CD4-positive, alpha-beta T cell treated with Interleukin-2 at 100 ng/mL for 4 hours (primary cell): ENCODE measurements at regions not wholly inside any gene's neighbourhood (a gene's known extent, or its start where the extent isn't known, plus 50 kb on each side); places are given as distances from the start of the nearest gene placed in this dataset.
"Not testable (repeated sequence)": the region's sequence is repeated elsewhere in the genome, so short reads cannot be mapped to it uniquely, and the experiment has no call there.

ENCODE experiments used
- DNase-seq: peaks from one replicate; pipeline ENCODE4 v3.0.0-alpha.2; 2020; ENCODE audit warnings: low spot score

DNA sequence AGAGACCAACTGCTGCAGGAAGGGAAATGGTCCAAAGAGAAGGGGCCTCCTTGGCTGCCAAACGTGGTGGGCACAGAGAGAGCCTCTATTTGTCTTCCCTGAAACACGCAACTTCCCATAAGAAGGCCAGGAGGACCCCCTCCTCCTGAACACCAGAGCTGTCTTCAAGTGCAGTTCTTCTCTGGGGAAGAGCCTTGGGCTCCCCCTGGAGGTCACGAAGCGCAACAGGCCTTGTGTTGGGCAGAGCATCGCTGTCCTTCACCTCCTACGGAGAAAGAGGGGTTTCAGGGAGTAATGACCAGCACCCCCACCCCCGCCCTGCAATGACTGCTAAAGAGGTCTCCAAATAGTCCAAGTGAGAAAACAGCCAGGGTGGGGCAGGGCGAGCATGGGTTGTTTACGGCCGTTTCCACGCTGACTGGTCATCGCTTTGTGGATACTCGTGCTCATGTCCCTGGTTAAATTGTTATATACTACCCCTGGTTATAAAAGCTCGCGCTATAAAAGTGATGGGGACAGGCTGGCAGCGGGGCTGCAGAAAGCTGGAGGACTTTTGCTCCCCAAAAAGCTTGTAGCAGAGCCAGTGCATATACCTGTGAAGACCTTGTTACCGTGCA lies 397.5 kb upstream of the ATP10A start:
- peak; percentile 1 for DNase-seq

DNA sequence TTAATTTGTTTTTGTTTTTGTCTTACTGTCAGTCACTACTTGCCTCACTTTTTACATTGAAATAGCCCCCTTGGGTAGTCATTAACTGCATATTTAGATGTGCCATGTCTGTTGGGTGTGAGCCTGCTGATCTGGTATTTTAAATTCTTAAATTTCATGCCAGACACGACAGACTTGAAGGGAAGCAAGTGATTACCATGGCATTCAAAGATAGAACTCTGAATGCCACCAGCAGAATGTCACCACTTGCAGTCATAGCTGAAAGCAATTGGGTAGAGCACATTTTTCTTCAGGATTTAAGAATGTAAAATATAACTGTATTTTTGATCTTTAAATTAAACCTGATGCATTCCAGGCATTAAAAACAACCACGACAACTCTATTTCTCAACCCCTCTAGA lies 396.5 kb upstream of the ATP10A start:
- DNase-seq, result no peak

DNA sequence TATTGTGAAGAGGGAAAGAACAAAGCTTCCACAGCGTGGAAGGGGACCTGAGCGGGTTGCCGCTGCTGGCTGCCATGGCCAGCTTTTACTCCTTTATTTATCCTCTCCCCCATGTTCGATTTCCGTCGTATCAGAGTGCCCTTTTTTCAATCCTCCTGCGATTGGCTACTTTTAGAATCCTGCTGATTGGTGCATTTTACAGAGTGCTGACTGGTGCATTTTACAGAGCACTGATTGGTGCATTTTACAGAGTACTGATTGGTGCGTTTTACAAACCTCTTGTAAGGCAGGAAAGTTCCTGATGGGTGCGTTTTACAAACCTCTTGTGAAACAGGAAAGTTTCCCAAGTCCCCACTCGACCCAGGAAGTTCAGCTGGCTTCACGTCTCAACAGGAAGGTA lies 381.7 kb upstream of the ATP10A start:
- not testable (repeated sequence) for DNase-seq

DNA sequence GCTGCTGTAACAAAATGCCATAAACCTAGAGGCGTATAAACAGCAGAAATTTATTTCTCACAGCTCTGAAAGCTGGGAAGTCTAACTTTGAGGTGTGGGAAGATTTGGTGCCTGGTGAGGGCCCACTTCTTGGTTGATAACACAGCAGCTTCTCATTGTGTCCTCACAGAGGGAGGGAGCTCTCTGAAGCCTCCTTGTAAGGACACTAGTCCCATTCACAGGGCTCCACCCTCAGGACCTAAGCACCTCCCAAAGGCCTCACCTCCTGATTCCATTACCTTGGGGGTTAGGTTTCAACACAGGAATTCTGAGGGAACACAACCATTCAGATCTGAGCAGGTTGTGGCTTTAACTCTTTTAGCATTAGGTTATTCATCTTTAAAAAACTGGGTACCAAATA lies 380.3 kb upstream of the ATP10A start:
- DNase-seq, result no peak

DNA sequence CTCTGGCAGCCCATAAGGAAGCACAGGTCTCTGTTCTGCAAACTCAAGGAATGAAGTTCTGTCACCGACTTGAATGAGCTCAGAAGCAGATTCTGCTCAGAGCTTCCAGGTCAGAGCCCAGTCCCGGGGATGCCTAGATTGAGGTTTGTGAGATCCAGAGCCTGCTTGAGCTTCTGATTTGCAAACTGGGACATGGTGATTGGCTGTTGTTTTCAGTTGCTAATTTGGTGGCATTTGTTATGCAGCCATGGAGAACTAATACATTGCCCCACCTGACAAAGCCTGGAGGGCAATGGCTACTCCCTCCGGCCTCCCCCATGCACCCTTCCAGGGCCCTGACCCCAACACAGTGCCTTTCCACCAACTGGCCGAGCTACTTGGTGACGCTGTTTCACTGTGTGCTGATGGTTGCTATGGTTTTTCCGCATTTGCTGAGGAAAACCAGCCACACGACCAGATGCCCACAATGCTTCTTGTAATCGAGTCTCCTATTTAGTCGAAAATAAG lies 379.5 kb upstream of the ATP10A start:
- no peak for DNase-seq

DNA sequence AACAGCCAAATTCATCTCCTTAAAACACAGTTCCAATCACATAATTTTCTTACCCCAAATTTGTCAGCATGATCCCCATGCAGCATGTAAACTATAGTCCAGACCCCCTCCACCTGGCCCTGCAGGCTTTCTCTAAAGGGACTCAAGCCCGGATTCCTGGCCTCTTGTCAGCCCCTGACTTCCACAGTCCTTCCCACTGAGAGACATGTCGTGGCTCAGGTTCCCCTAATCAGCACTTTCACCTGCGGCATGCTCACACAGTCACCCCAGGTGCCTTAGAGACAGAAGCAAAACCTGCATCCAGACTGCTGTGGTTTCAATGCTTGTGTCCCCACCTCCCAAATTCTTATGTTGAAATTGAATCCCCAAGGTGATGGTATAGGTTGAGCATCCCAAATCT lies 372.7 kb upstream of the ATP10A start:
- DNase-seq, result no peak

DNA sequence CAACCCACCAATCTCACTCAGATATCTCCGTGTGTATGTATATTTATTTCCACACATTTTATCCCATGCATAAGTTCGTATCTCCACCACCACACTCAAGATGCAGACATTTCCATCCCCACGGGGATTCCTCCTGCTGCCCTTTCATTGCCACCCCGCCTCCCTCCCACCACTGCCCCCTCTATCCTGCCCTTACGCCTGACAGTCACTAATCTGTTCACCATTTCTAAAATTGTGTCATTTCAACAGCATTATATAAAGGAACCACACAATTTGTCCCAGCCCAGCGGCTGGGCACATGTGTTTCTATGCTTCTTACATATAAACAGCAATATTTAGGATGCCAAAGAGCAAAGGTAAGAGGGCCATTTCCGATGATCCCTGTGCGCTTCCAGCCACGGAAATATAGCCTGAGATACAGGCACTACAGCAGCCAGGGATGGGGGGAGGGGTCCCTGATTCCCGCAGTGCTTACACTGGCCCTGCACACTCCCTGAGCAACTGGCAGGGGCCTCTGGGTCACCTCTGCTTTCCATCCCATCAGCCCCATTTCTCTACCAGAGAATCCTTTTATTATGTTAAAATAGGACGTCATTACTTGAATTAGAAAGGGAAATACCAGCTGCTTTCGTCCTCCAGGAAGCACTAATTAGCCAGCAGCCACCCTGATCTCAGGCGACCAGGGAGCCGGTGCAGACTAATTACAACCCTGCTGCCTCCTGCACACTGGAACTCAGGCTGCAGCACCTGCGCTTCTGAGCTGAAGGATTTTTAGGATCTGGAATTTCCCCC lies 372.0 kb upstream of the ATP10A start:
- DNase-seq, result no peak

DNA sequence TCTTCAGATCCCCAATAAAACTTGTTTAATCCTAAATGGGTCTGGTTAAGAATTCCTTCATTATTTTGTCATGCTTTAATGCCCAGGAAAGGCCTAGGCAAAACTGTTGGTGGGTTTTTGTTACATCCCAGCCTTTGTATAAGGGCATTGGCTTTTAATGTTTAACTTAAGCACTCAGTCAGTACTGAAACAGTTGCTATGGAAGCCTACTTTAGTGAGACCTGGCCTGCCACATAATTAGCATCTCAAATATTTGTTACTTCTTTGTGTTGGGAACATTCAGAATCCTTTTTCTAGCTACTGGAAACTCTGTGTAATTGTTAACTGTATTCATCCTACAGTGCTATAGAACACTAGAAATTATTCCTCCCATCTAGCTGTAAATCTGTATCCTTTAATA lies 369.6 kb upstream of the ATP10A start:
- no peak for DNase-seq

DNA sequence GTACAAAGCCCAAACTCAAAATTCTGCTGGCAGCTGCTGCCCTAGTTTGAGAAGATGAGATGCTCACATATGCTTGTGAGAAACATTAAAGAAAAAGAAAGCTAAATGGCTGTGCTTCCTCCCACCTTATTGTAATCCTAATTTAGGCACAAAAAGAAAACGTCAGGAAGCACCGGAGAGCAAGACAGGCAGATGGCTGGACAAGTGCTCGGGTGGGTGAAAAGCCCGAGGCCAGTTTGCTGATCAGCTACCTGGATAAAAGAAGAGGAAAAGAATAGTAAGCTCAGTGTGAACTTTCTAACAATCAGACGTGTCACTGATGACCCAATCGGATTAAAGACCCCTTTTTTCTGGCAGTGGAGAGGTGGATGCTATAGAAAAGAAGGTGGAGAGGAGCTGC lies 368.0 kb upstream of the ATP10A start:
- no peak for DNase-seq

DNA sequence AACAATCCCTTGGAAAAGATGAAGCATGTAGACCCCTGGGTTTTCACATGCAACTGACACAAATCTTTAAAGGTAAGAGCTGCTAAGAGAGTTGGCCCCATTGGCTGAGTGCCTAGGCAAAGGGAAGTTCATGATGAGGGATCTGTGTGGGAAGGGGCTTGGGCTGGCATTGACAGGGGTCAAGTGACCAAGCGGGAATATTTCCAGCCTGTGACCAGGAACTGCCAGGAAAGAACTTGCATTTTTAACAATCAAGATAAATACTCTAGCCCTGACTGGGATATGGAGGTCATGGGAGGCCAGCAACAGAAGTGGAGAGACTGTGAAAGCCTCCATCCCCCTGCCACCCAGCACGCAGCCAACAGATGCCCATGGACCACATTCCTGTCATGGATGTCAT lies 361.1 kb upstream of the ATP10A start:
- DNase-seq, result no peak

DNA sequence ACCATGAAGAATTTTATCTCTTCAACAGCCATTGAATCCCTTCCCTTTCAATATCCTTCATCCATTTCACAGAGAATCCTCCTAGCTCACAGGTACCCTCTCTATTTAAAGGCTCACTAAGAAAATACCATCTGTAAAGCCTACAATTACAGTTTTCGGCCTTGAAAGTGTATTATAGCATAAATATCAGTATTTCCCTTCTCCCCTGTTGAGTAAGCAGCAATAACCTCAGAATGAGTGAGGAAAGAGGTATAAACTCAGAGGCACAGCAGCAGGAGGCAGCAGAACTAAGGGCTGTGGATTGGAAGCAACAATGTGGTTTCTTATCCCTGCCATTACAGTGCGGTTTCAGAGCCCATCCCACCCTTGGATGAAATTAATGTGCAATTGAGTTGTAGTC lies 360.6 kb upstream of the ATP10A start:
- DNase-seq, result no peak

DNA sequence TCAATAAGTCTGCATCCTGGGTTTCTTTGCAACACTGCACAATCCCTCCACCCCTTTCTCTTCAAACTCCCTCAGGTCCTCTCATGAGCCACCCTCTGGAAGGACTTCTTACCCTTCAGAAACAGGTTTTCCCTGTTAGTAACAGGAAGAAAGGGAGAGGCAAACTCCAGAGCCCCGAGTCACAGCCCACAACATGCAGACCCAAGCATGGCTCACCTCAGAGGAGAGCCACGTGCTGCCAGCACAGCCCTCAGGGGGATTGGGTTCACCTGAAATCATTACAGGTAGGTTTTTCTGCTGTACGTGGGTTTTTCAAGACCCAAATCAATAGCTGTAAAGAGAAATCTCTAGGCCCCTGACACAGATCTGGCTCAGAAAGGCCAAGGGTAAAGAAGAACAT lies 359.7 kb upstream of the ATP10A start:
- DNase-seq, result no peak

DNA sequence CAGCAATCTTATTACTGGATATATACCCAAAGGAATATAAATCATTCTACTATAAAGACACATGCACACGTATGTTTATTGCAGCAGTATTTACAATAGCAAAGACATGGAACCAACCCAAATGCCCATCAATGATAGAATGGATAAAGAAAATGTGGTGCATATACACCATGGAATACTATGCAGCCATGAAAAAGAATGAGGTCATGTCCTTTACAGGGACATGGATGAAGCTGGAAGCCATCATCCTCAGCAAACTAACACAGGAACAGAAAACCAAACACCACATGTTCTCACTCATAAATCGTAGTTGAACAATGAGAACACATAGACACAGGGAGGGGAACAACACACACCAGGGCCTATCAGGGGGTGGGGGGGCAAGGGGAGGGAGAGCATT lies 353.9 kb upstream of the ATP10A start:
- DNase-seq, result not testable (repeated sequence)

DNA sequence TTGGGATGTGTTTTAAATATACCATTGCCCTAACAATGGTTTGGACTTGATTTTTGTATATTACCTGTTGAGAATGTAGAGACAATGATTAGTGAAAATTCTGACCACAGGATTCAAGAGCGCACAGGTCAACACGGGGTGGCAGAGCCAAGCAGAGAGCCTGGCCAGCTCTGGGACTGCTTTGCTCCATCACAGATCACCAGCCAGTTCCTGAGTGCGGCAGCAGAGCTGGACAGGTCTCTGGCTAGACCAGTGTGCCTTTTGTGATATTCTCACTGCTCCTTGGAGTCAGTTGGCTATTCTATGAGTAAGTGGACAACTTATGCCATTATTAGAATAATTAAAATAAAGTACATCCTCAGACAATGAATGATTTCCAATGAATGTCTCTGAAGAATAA lies 351.2 kb upstream of the ATP10A start:
- no peak for DNase-seq

DNA sequence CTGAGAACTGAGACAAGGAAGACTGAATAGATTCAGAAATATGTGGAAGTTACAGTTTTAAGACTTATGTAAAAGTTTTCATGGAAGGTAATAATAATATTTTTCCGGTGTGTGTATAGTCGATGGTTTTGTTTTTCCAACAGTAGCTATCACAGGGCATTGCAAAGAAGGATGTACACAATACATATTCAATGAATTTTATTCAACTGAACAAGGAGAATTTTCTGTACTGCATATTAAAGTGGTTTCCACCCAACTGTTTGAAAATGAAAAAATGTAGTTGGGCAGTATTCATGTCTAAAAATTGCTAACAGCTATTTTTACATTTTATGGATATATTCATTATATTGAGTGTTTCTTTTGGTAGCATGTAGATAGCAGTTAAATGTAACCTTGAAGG lies 350.3 kb upstream of the ATP10A start:
- no peak for DNase-seq

DNA sequence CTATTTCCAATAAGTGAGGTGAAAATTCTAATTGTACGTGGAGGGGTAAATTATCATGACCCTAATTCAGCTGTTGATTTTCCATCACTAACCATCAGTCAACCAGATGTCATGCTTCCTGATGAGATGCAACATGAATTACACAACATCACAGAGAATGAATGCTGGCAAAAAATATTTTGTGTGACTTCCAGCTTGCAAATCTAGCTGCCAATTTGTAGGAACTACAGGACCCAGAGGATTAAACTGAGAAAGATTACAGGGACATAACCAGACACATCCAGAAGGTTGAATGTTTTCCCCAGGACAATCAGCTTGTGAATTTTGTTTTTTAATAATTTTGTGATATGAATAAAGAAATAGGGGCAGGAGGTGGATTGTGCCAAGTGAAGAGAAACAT lies 349.0 kb upstream of the ATP10A start:
- DNase-seq, result no peak

DNA sequence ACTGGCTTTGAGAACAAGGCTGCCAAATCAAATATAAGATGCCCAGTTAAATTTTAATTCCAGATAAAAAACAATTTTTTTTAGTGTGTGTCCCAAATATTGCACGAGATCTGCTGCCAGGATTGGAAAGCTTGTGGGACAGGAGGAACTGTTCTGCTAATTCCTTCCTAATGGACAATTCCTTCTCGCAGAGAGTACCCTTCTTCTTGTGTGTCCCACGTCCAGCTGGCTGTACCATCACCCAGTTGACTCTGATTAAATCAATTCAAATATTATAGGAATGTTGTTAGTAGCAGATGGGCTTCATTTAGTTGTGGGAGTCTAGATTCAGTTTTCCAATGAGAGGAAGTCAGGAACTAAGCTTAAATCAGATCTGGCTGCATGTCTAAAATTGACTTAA lies 347.9 kb upstream of the ATP10A start:
- DNase-seq, result no peak

DNA sequence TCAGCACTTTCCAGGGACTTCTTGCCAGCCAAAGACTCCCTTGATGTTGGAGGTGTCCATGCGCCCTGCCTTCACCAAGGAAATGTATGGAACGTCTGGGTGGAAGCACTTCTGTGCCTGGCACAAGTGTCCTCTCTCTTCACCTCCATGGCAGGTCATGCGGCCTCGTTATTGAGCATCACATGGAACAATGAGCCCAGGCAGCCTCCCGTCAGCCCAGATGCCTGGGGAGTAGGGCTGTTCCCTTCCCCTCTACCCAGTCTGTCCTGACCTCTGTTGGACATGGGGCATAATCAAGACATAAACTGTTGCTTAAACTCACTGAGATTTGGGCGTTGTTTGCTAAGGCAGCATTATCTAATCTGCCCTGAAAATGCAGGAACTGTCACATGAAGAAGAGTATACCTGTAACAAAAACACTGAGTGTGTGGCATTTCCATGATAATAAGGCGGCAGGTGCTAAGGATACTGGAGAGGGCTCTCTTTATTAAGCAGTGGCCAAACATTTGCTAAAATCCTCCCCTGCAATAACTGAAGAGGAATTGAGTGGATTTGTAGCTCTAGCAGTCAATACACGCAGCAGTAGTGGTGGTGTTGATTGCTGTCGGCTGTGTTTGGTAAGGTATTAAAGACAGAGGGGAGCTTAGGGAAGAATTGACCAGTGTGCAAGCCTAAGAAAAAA lies 338.2 kb upstream of the ATP10A start:
- DNase-seq, result no peak

DNA sequence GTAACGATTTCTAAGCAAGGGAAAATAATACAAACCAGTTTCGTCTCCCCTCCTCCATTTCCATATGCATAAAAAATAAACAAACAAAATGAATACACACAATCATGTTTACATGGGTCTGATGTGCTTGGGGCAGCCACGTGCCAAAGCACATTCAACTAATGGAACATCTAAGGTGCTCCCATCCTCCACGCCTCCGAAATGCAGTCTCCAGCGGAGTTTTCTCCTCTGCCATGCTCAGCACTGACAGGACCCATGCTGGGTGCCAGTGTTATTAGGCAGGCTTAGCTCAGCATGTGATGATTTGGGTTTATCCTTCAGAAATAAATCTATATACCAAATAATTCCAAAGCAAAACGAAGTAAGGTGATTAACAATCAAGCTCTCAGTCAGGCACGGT lies 337.3 kb upstream of the ATP10A start:
- DNase-seq, result no peak

DNA sequence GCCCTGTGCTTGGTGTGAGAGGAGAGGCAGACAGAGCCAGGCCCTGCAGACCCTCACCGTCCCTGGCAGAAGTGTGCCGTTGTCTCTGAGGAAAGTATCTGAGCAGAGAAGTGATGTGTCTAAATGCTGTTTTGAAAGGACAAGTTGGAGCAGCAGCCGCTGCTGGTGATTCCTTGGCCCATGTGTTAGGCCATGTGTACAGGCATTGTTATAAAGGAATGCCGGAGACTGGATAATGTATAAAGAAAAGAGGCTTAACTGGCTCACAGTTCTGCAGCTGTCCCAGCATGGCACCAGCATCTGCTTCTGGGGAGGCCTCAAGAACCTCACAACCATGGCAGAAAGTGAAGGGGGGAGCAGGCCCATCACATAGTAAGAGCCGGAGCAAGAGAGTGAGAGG lies 334.6 kb upstream of the ATP10A start:
- no peak for DNase-seq

DNA sequence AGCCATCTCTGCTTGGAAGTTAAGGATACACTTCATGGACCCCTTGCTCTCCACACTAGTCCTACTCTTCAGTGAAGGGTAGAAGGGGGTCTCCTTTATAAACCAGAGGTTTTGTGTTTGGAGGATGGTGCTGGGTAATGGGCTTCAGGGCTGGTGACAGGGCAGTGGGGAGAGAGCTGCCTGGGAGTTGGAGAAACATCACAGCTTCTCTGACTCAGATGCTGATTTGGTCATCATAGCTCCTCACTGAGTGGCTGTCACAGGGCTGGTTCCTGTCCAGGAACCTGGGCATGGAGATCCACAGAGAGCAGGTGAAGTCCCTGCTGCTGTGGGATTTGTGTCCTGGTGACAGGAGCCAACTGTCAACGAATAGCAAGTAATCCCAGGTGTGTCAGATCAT lies 333.9 kb upstream of the ATP10A start:
- DNase-seq, result no peak

DNA sequence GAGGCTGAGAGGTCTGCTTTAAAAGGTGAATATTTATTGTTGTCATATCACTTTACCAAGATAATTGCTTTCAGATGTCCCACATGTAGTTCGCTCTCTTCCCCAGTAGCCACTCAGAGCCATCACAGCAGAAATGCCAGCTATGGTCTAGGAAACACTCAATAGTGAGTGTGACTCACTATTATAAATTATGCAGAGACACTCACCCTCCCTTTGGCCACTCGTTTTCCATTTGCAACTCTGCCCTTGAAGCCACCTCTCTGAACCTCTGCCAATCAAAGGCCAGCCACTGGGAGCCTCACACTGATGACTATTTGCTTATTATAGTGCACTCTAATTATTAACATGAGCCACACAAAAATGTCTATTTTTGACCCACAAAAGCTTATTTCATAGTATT lies 328.1 kb upstream of the ATP10A start:
- DNase-seq, result no peak

DNA sequence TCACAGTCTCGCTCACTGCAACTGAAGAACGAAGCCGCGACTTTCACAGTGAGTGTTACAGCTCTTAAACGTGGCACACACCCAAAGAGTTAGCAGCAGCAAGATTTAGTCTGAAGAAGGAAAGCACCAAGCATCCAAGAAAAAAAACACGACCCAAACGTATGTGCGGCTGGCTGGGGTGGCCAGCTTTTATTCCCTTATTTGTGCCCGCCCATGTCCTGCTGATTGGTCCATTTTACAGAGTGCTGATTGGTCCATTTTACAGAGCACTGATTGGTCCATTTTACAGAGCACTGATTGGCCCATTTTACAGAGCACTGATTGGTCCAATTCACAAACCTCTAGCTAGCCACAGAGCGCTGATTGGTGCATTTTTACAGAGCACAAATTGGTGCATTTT lies 323.0 kb upstream of the ATP10A start:
- not testable (repeated sequence) for DNase-seq
